ENCODE measurements at regions not wholly inside any gene's neighbourhood (a gene's known extent, or its start where the extent isn't known, plus 50 kb on each side); places are given as distances from the start of the nearest gene placed in this dataset.

DNA sequence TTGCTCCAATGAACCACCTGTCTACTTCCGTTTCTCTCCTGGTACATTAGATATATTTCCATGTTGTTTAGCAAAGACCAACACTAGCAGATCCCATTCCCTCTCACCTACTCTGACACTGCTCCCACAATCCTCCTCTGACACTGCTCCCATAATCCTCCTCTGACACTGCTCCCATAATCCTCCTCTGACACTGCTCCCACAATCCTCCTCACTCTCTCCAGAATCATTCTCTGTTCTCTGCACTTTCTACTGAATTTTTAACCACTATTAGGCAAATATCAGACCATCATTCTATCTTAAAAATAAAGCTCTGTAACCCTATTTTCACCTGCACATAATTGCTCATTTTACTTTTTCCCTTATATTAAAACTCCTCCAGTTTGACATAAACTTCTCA, 578.5 kb upstream of the PCDH20 start:
- H3K9ac ChIP-seq (ENCODE audit: low read depth in 1 of 2, low read length in 2 of 2): no peak overlapping the region
- 66% methylated on average over 1 of the region's 1 CpG for WGBS
- H3K9me3 ChIP-seq (ENCODE audit: control insufficient read depth in 4 of 4, low read length in 3 of 4): peaks cover 0 to 4% (median 0%) of the 10 kb centered on the region in 4 donors
- TF ChIP-seq ATF3 (IDR thresholded peaks at IDR 0.05) (no peak), YY1 (IDR thresholded peaks at IDR 0.05) (no peak), RXRA (IDR thresholded peaks at IDR 0.05) (no peak), MAX (IDR thresholded peaks at IDR 0.05) (no peak), JUND (IDR thresholded peaks at IDR 0.05) (no peak), GABPA (IDR thresholded peaks at IDR 0.05 in 1 of 2, conservative IDR thresholded peaks at IDR 0.05 in 1 of 2) (no peak), TAF1 (conservative IDR thresholded peaks at IDR 0.05) (no peak), EGR1 (IDR thresholded peaks at IDR 0.05; ENCODE audit: low read depth in 2 of 2) (no peak), FOXA2 (IDR thresholded peaks at IDR 0.05) (no peak)
- TF ChIP-seq, protein P1, sequence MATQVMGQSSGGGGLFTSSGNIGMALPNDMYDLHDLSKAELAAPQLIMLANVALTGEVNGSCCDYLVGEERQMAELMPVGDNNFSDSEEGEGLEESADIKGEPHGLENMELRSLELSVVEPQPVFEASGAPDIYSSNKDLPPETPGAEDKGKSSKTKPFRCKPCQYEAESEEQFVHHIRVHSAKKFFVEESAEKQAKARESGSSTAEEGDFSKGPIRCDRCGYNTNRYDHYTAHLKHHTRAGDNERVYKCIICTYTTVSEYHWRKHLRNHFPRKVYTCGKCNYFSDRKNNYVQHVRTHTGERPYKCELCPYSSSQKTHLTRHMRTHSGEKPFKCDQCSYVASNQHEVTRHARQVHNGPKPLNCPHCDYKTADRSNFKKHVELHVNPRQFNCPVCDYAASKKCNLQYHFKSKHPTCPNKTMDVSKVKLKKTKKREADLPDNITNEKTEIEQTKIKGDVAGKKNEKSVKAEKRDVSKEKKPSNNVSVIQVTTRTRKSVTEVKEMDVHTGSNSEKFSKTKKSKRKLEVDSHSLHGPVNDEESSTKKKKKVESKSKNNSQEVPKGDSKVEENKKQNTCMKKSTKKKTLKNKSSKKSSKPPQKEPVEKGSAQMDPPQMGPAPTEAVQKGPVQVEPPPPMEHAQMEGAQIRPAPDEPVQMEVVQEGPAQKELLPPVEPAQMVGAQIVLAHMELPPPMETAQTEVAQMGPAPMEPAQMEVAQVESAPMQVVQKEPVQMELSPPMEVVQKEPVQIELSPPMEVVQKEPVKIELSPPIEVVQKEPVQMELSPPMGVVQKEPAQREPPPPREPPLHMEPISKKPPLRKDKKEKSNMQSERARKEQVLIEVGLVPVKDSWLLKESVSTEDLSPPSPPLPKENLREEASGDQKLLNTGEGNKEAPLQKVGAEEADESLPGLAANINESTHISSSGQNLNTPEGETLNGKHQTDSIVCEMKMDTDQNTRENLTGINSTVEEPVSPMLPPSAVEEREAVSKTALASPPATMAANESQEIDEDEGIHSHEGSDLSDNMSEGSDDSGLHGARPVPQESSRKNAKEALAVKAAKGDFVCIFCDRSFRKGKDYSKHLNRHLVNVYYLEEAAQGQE (IDR thresholded peaks at IDR 0.05): no peak
- no peaks in the 10 kb centered on the region for H3K4me1 ChIP-seq (ENCODE audit: control insufficient read depth in 4 of 4, insufficient read depth in 4 of 4, low read length in 3 of 4)
- H3K27ac ChIP-seq (ENCODE audit: low read depth in 1 of 2, low read length in 2 of 2): no peak overlapping the region
- no peak overlapping the region for H3K4me3 ChIP-seq (ENCODE audit: low read depth in 1 of 3, low read length in 3 of 3)
- H3K27me3 ChIP-seq (ENCODE audit: control insufficient read depth in 4 of 4, insufficient read depth in 4 of 4, low read length in 3 of 4): no peaks in the 10 kb centered on the region
- no peaks in the 10 kb centered on the region for H3K36me3 ChIP-seq (ENCODE audit: control insufficient read depth in 4 of 4, insufficient read depth in 3 of 4, low read depth in 1 of 4, low read length in 3 of 4)
- no peak for DNase-seq (ENCODE audit: low spot score)

- TF ChIP-seq HNF4A (conservative IDR thresholded peaks at IDR 0.05) (no peak), CTCF (IDR thresholded peaks at IDR 0.05; ENCODE audit: low read depth, low read length, missing input control) (no peak), RAD21 (IDR thresholded peaks at IDR 0.05) (no peak), HNF4G (IDR thresholded peaks at IDR 0.05) (no peak), YY1 (IDR thresholded peaks at IDR 0.05) (no peak), JUND (IDR thresholded peaks at IDR 0.05) (no peak), MAX (IDR thresholded peaks at IDR 0.05) (no peak), TAF1 (conservative IDR thresholded peaks at IDR 0.05) (no peak), FOXA2 (IDR thresholded peaks at IDR 0.05) (no peak)
- 79% methylated on average over 3 of the region's 3 CpGs for WGBS
- Histone ChIP-seq H3K4me3 (ENCODE audit: low read depth in 1 of 3, low read length in 3 of 3) (no peak overlapping the region), H3K27ac (ENCODE audit: low read depth in 1 of 2, low read length in 2 of 2) (no peak overlapping the region), H3K9ac (ENCODE audit: low read depth in 1 of 2, low read length in 2 of 2) (no peak overlapping the region), H3K27me3 (ENCODE audit: control insufficient read depth in 4 of 4, insufficient read depth in 4 of 4, low read length in 3 of 4) (no peaks in the 10 kb centered on the region), H3K4me1 (ENCODE audit: control insufficient read depth in 4 of 4, insufficient read depth in 4 of 4, low read length in 3 of 4) (no peaks in the 10 kb centered on the region), H3K9me3 (ENCODE audit: control insufficient read depth in 4 of 4, low read length in 3 of 4) (no peaks in the 10 kb centered on the region), H3K36me3 (ENCODE audit: control insufficient read depth in 4 of 4, insufficient read depth in 3 of 4, low read depth in 1 of 4, low read length in 3 of 4) (no peaks in the 10 kb centered on the region)
- no peak for DNase-seq (ENCODE audit: low spot score)
Measured at GRCh38 chr13:61989978-61990377, 574.3 kb upstream of the PCDH20 start.

Measured in liver (tissue), 8 donors.